ENCODE measurements at regions not wholly inside any gene's neighbourhood (a gene's known extent, or its start where the extent isn't known, plus 50 kb on each side); places are given as distances from the start of the nearest gene placed in this dataset.

DNA sequence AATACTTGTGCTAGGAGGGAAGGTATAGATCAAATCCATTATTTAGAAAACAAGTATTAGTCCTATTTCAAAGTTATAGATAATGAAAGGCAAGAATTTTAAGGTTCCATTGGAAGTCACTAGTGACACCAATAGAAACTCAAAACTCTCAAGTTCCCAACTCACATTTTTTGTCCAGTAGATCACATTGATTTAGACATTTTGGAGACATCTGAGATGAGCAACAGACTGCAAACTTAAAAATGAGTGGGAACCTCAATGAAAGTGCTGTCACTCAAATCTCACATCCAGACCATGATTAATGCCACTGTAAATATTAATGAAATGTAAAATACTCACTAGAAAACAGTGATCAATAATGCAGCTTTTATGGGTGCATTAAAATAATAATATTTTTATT, 405.0 kb downstream of the ENC1 start:
- Histone ChIP-seq H3K36me3 (ENCODE audit: insufficient read depth, low read length) (no peaks in the 10 kb centered on the region), H2AFZ (ENCODE audit: low read depth, low read length) (no peak overlapping the region), H3K4me1 (ENCODE audit: insufficient read depth, low read length) (no peaks in the 10 kb centered on the region), H3K27me3 (ENCODE audit: insufficient read depth, low read length, poor library complexity) (no peaks in the 10 kb centered on the region), H3K9ac (ENCODE audit: low read depth, low read length) (no peak overlapping the region), H3K27ac (ENCODE audit: low read length) (no peak overlapping the region), H3K9me3 (ENCODE audit: insufficient read depth, low read length, severe bottlenecking) (no peaks in the 10 kb centered on the region), H3K4me3 (ENCODE audit: low read depth in 1 of 2, low read length in 2 of 2) (no peak overlapping the region), H3K4me2 (ENCODE audit: insufficient read depth, low read length) (no peak overlapping the region), H3K79me2 (ENCODE audit: insufficient read depth, low read length) (no peaks in the 10 kb centered on the region), H4K20me1 (ENCODE audit: insufficient read depth, low read length) (no peaks in the 10 kb centered on the region)
- ATAC-seq (ENCODE audit: insufficient read depth, low read depth) (no peak), DNase-seq (no peak)
- TF ChIP-seq, protein P1, sequence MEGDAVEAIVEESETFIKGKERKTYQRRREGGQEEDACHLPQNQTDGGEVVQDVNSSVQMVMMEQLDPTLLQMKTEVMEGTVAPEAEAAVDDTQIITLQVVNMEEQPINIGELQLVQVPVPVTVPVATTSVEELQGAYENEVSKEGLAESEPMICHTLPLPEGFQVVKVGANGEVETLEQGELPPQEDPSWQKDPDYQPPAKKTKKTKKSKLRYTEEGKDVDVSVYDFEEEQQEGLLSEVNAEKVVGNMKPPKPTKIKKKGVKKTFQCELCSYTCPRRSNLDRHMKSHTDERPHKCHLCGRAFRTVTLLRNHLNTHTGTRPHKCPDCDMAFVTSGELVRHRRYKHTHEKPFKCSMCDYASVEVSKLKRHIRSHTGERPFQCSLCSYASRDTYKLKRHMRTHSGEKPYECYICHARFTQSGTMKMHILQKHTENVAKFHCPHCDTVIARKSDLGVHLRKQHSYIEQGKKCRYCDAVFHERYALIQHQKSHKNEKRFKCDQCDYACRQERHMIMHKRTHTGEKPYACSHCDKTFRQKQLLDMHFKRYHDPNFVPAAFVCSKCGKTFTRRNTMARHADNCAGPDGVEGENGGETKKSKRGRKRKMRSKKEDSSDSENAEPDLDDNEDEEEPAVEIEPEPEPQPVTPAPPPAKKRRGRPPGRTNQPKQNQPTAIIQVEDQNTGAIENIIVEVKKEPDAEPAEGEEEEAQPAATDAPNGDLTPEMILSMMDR (IDR thresholded peaks at IDR 0.05; ENCODE audit: borderline replicate concordance, extremely low read depth, low read length, poor library complexity, severe bottlenecking): no peak
- no peak for TF ChIP-seq EZH2 (IDR thresholded peaks at IDR 0.05; ENCODE audit: borderline replicate concordance, low read depth, low read length, severe bottlenecking)

DNA sequence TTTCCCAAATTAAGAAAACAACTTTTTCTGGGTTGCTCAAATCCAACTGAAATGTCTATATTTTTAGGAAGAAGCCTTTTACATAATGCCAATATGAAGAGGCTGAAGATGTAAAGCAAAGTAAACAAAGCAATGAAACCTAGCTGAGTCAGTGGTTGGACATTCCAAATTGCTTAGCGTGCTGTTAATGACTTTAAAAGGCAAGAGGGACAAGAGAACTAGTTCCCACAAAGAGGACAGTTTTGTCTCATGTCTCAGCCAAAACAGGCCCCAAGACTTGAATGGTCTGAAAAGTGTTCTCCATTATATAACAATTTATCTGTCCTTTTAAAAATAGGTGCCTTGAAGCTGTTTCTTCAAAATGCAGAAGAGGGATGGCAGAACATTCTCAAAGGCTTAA, 407.0 kb downstream of the ENC1 start:
- H3K27ac ChIP-seq (ENCODE audit: low read length): no peak overlapping the region
- no peaks in the 10 kb centered on the region for H3K4me1 ChIP-seq (ENCODE audit: insufficient read depth, low read length)
- no peaks in the 10 kb centered on the region for H3K9me3 ChIP-seq (ENCODE audit: insufficient read depth, low read length, severe bottlenecking)
- no peak overlapping the region for H3K4me3 ChIP-seq (ENCODE audit: low read depth in 1 of 2, low read length in 2 of 2)
- DNase-seq (no peak), ATAC-seq (ENCODE audit: insufficient read depth, low read depth) (no peak)
- no peak overlapping the region for H3K4me2 ChIP-seq (ENCODE audit: insufficient read depth, low read length)
- H3K9ac ChIP-seq (ENCODE audit: low read depth, low read length): no peak overlapping the region
- no peak overlapping the region for H2AFZ ChIP-seq (ENCODE audit: low read depth, low read length)
- no peaks in the 10 kb centered on the region for H4K20me1 ChIP-seq (ENCODE audit: insufficient read depth, low read length)
- no peaks in the 10 kb centered on the region for H3K36me3 ChIP-seq (ENCODE audit: insufficient read depth, low read length)
- TF ChIP-seq EZH2 (IDR thresholded peaks at IDR 0.05; ENCODE audit: borderline replicate concordance, low read depth, low read length, severe bottlenecking): no peak
- TF ChIP-seq, protein P1 (IDR thresholded peaks at IDR 0.05; ENCODE audit: borderline replicate concordance, extremely low read depth, low read length, poor library complexity, severe bottlenecking): no peak
- no peaks in the 10 kb centered on the region for H3K79me2 ChIP-seq (ENCODE audit: insufficient read depth, low read length)
- H3K27me3 ChIP-seq (ENCODE audit: insufficient read depth, low read length, poor library complexity): no peaks in the 10 kb centered on the region

- Histone ChIP-seq H3K9me3 (ENCODE audit: insufficient read depth, low read length, severe bottlenecking) (no peaks in the 10 kb centered on the region), H3K4me1 (ENCODE audit: insufficient read depth, low read length) (no peaks in the 10 kb centered on the region), H3K27me3 (ENCODE audit: insufficient read depth, low read length, poor library complexity) (no peaks in the 10 kb centered on the region), H4K20me1 (ENCODE audit: insufficient read depth, low read length) (no peaks in the 10 kb centered on the region), H3K79me2 (ENCODE audit: insufficient read depth, low read length) (no peaks in the 10 kb centered on the region), H3K27ac (ENCODE audit: low read length) (no peak overlapping the region), H3K4me2 (ENCODE audit: insufficient read depth, low read length) (no peak overlapping the region), H3K9ac (ENCODE audit: low read depth, low read length) (no peak overlapping the region), H2AFZ (ENCODE audit: low read depth, low read length) (no peak overlapping the region), H3K4me3 (ENCODE audit: low read depth in 1 of 2, low read length in 2 of 2) (no peak overlapping the region), H3K36me3 (ENCODE audit: insufficient read depth, low read length) (no peaks in the 10 kb centered on the region)
- no peak for ATAC-seq (ENCODE audit: insufficient read depth, low read depth)
- no peak for TF ChIP-seq EZH2 (IDR thresholded peaks at IDR 0.05; ENCODE audit: borderline replicate concordance, low read depth, low read length, severe bottlenecking)
- TF ChIP-seq, protein P1 (IDR thresholded peaks at IDR 0.05; ENCODE audit: borderline replicate concordance, extremely low read depth, low read length, poor library complexity, severe bottlenecking): no peak
- no peak for DNase-seq
Observed at GRCh38 chr5:74233091-74233490, 407.4 kb downstream of the ENC1 start.

GRCh38 chr5:74232276-74232675, 408.3 kb downstream of the ENC1 start:
- Histone ChIP-seq H3K4me1 (ENCODE audit: insufficient read depth, low read length) (no peaks in the 10 kb centered on the region), H3K4me2 (ENCODE audit: insufficient read depth, low read length) (no peak overlapping the region), H2AFZ (ENCODE audit: low read depth, low read length) (no peak overlapping the region), H3K9ac (ENCODE audit: low read depth, low read length) (no peak overlapping the region), H3K9me3 (ENCODE audit: insufficient read depth, low read length, severe bottlenecking) (no peaks in the 10 kb centered on the region), H3K27ac (ENCODE audit: low read length) (no peak overlapping the region), H3K4me3 (ENCODE audit: low read depth in 1 of 2, low read length in 2 of 2) (no peak overlapping the region), H3K27me3 (ENCODE audit: insufficient read depth, low read length, poor library complexity) (no peaks in the 10 kb centered on the region), H3K79me2 (ENCODE audit: insufficient read depth, low read length) (no peaks in the 10 kb centered on the region), H4K20me1 (ENCODE audit: insufficient read depth, low read length) (no peaks in the 10 kb centered on the region), H3K36me3 (ENCODE audit: insufficient read depth, low read length) (no peaks in the 10 kb centered on the region)
- TF ChIP-seq EZH2 (IDR thresholded peaks at IDR 0.05; ENCODE audit: borderline replicate concordance, low read depth, low read length, severe bottlenecking): no peak
- TF ChIP-seq, protein P1 (IDR thresholded peaks at IDR 0.05; ENCODE audit: borderline replicate concordance, extremely low read depth, low read length, poor library complexity, severe bottlenecking): no peak
- ATAC-seq (ENCODE audit: insufficient read depth, low read depth) (no peak), DNase-seq (no peak)
